H1 (cell line): ENCODE measurements at regions not wholly inside any gene's neighbourhood (a gene's known extent, or its start where the extent isn't known, plus 50 kb on each side); places are given as distances from the start of the nearest gene placed in this dataset.

Source experiments
- CTCF ChIA-PET: fragments of 300-600 bp; sonication (Branson Sonifier 250); formaldehyde crosslinking; loops from one replicate; lab custom pipeline; 2021; ENCODE audit not compliant: partially characterized antibody; lab: Charles Lee
- POLR2A ChIA-PET: fragments of 300-600 bp; sonication (Branson Sonifier 250); formaldehyde crosslinking; loops from one replicate; lab custom pipeline; 2021; ENCODE audit warnings: inconsistent platforms; ENCODE audit not compliant: partially characterized antibody; lab: Charles Lee
- DNase-seq, 2 experiments: peaks; one replicate each; pipeline versions ENCODE4 v3.0.0 to v3.0.0-alpha.2; 2010 to 2022; ENCODE audit warnings: low spot score in 2 of 2, low read depth in 1 of 2, mixed read lengths in 1 of 2
- FAIRE-seq: peaks from 2 replicates; lab custom pipeline; 2011; peaks lifted over from hg19 to GRCh38; lab: Jason Lieb, UNC
- H2AFZ ChIP-seq: 2 replicates; pipeline ENCODE4 v1.8.1; 2012; ENCODE audit warnings: low read length, inconsistent platforms
- H2AK5ac ChIP-seq: 2 replicates; pipeline ENCODE4 v1.6.1; 2013; ENCODE audit warnings: low read depth, low read length
- H2BK120ac ChIP-seq: replicated peaks from 2 replicates; pipeline ENCODE3; 2013; ENCODE audit warnings: low read depth, low read length, inconsistent platforms
- H2BK12ac ChIP-seq: 2 replicates; pipeline ENCODE4 v1.6.1; 2013; ENCODE audit warnings: low read depth, low read length
- H2BK15ac ChIP-seq: 2 replicates; pipeline ENCODE4 v1.6.1; 2013; ENCODE audit warnings: low read length
- H2BK20ac ChIP-seq: 2 replicates; pipeline ENCODE4 v1.6.1; 2013; ENCODE audit warnings: low read length
- H2BK5ac ChIP-seq: 2 replicates; pipeline ENCODE4 v1.6.1; 2013; ENCODE audit warnings: low read depth, low read length
- H3K14ac ChIP-seq: 2 replicates; pipeline ENCODE4 v1.6.1; 2013; ENCODE audit warnings: inconsistent platforms; ENCODE audit not compliant: insufficient read length
- H3K18ac ChIP-seq: 2 replicates; pipeline ENCODE4 v1.6.1; 2013; ENCODE audit warnings: low read length; ENCODE audit errors: extremely low read depth
- H3K23ac ChIP-seq: 2 replicates; pipeline ENCODE4 v1.6.1; 2013; ENCODE audit warnings: inconsistent platforms; ENCODE audit not compliant: insufficient read length
- H3K23me2 ChIP-seq: 2 replicates; pipeline ENCODE4 v1.6.1; 2013; ENCODE audit warnings: low read depth, low read length
- H3K27ac ChIP-seq: 2 replicates; pipeline ENCODE4 v1.6.1; 2011; ENCODE audit warnings: low read depth, low read length, inconsistent platforms
- H3K27me3 ChIP-seq, 4 experiments: replicated peaks in 1 of 4; 1 replicate in 1 of 4; 2 replicates in 3 of 4; pipeline versions ENCODE4 v1.6.1 to v1.8.1; 2011 to 2013; ENCODE audit warnings: low read length in 3 of 4, mild to moderate bottlenecking in 3 of 4, inconsistent platforms in 2 of 4, mixed read lengths in 2 of 4, moderate library complexity in 1 of 4; ENCODE audit not compliant: control insufficient read depth in 3 of 4, insufficient read depth in 3 of 4; ENCODE audit errors: extremely low read depth in 1 of 4
- H3K36me3 ChIP-seq, 4 experiments: 2 replicates each; pipeline versions ENCODE4 v1.6.1 to v1.8.1; 2011 to 2013; ENCODE audit warnings: mild to moderate bottlenecking in 4 of 4, low read length in 3 of 4, moderate library complexity in 2 of 4, control low read depth in 1 of 4, inconsistent platforms in 1 of 4; ENCODE audit not compliant: insufficient read depth in 4 of 4, control insufficient read depth in 2 of 4
- H3K4ac ChIP-seq: replicated peaks from 2 replicates; pipeline ENCODE3; 2013; ENCODE audit warnings: low read length, low read depth, mixed read lengths, inconsistent platforms; ENCODE audit not compliant: insufficient read length
- H3K4me1 ChIP-seq, 4 experiments: replicated peaks in 1 of 4; 1 replicate in 1 of 4; 2 replicates in 3 of 4; pipeline versions ENCODE4 v1.6.1 to v1.8.1; 2011 to 2013; ENCODE audit warnings: low read length in 3 of 4, inconsistent platforms in 2 of 4, mixed read lengths in 1 of 4; ENCODE audit not compliant: insufficient read depth in 4 of 4, control insufficient read depth in 3 of 4
- H3K4me2 ChIP-seq, 2 experiments: 2 replicates each; pipeline versions ENCODE4 v1.6.1 to v1.8.1; 2011 to 2013; ENCODE audit warnings: low read depth in 2 of 2, low read length in 2 of 2, control low read depth in 1 of 2, inconsistent platforms in 1 of 2, mild to moderate bottlenecking in 1 of 2; ENCODE audit not compliant: insufficient read depth in 1 of 2
- H3K4me3 ChIP-seq, 4 experiments: fragments of 200-600, 300-600 bp in 1 of 4; sonication (generic), shearing (Covaris generic), sonication (Bioruptor Twin) in 1 of 4; 2 replicates each; pipeline versions ENCODE4 v1.5.1 to v1.8.1; 2011 to 2016; ENCODE audit warnings: low read length in 4 of 4, low read depth in 3 of 4, control low read depth in 2 of 4, inconsistent platforms in 2 of 4, mild to moderate bottlenecking in 2 of 4, mixed read lengths in 1 of 4, moderate library complexity in 1 of 4; ENCODE audit not compliant: insufficient read depth in 2 of 4; ENCODE audit errors: extremely low read depth in 1 of 4
- H3K56ac ChIP-seq: replicated peaks from 2 replicates; pipeline ENCODE3; 2013; ENCODE audit warnings: low read depth, mild to moderate bottlenecking, mixed read lengths, low read length, inconsistent platforms; ENCODE audit not compliant: insufficient read length
- H3K79me1 ChIP-seq: 2 replicates; pipeline ENCODE4 v1.6.1; 2013; ENCODE audit warnings: low read depth, low read length, control low read depth
- H3K79me2 ChIP-seq, 2 experiments: 2 replicates each; pipeline versions ENCODE4 v1.6.1 to v1.8.1; 2012 to 2013; ENCODE audit warnings: low read length in 2 of 2, mild to moderate bottlenecking in 2 of 2, inconsistent platforms in 1 of 2; ENCODE audit not compliant: insufficient read depth in 2 of 2, control insufficient read depth in 1 of 2
- H3K9ac ChIP-seq, 4 experiments: replicated peaks in 1 of 4; 1 replicate in 1 of 4; 2 replicates in 3 of 4; pipeline versions ENCODE4 v1.6.1 to v1.8.1; 2011 to 2013; ENCODE audit warnings: low read depth in 3 of 4, low read length in 3 of 4, control low read depth in 2 of 4, mild to moderate bottlenecking in 2 of 4, moderate library complexity in 2 of 4, inconsistent platforms in 1 of 4; ENCODE audit errors: extremely low read depth in 1 of 4
- H3K9me3 ChIP-seq, 2 experiments: 2 replicates each; pipeline versions ENCODE4 v1.6.1 to v1.8.1; 2012 to 2013; ENCODE audit warnings: mild to moderate bottlenecking in 2 of 2, moderate library complexity in 2 of 2, control low read depth in 1 of 2, inconsistent platforms in 1 of 2, low read depth in 1 of 2, low read length in 1 of 2, mixed read lengths in 1 of 2; ENCODE audit not compliant: insufficient read depth in 2 of 2
- H4K20me1 ChIP-seq, 2 experiments: replicated peaks in 1 of 2; 2 replicates each; pipeline versions ENCODE3 to v1.8.1; 2011 to 2013; ENCODE audit warnings: inconsistent platforms in 2 of 2, low read length in 2 of 2, mild to moderate bottlenecking in 1 of 2; ENCODE audit not compliant: insufficient read depth in 2 of 2, control insufficient read depth in 1 of 2
- H4K5ac ChIP-seq: 2 replicates; pipeline ENCODE4 v1.6.1; 2013; ENCODE audit warnings: low read length, low read depth, mixed read lengths, inconsistent platforms; ENCODE audit not compliant: insufficient read length
- H4K8ac ChIP-seq: 2 replicates; pipeline ENCODE4 v1.8.0; 2013; ENCODE audit warnings: mild to moderate bottlenecking, moderate library complexity, low read length, inconsistent platforms; ENCODE audit not compliant: insufficient read depth; ENCODE audit errors: extremely low read depth
- H4K91ac ChIP-seq: replicated peaks from 2 replicates; pipeline ENCODE3; 2013; ENCODE audit warnings: low read length, mixed read lengths, inconsistent platforms; ENCODE audit not compliant: insufficient read length
- CEBPB ChIP-seq: IDR thresholded peaks from 2 replicates; pipeline ENCODE4 v1.6.1; 2012; ENCODE audit warnings: low read depth, low read length
- CREB1 ChIP-seq: IDR thresholded peaks from 2 replicates; pipeline ENCODE4 v1.6.1; 2012; ENCODE audit warnings: inconsistent platforms
- FOSL1 ChIP-seq: IDR thresholded peaks from 2 replicates; pipeline ENCODE4 v1.6.1; 2011; ENCODE audit warnings: mild to moderate bottlenecking, low read depth, low read length, moderate library complexity; ENCODE audit not compliant: insufficient read depth
- GABPA ChIP-seq: IDR thresholded peaks from 2 replicates; pipeline ENCODE4 v1.6.1; 2011; ENCODE audit warnings: mild to moderate bottlenecking, low read length, moderate library complexity, borderline replicate concordance; ENCODE audit not compliant: insufficient read depth
- HDAC2 ChIP-seq, 2 experiments: fragments of 300-600 bp in 1 of 2; sonication (generic) in 1 of 2; IDR thresholded peaks; 2 replicates each; pipeline ENCODE4 v1.6.1; 2011 to 2012; ENCODE audit warnings: low read depth in 2 of 2, low read length in 2 of 2, mild to moderate bottlenecking in 2 of 2, moderate library complexity in 2 of 2, borderline replicate concordance in 1 of 2, inconsistent platforms in 1 of 2
- POU5F1 ChIP-seq: IDR thresholded peaks from 2 replicates; pipeline ENCODE4 v1.6.1; 2011; ENCODE audit warnings: low read depth, mild to moderate bottlenecking, low read length, moderate library complexity
- SP2 ChIP-seq: IDR thresholded peaks from 2 replicates; pipeline ENCODE4 v1.6.1; 2012; ENCODE audit warnings: mild to moderate bottlenecking, low read length, inconsistent platforms
- SRF ChIP-seq: IDR thresholded peaks from 2 replicates; pipeline ENCODE4 v1.6.1; 2011; ENCODE audit warnings: mild to moderate bottlenecking, low read depth, low read length, moderate library complexity
- WGBS, 2 experiments: shearing (Covaris generic) in 1 of 2; methylation state at CpG; one replicate each; pipeline versions ENCODE4 v1.1.6 to v1.1.7; 2013 to 2015; ENCODE audit warnings: low lambda C conversion rate in 2 of 2, mixed read lengths in 2 of 2, inconsistent platforms in 1 of 2, low coverage in 1 of 2, missing lambda C conversion rate in 1 of 2; ENCODE audit not compliant: insufficient replicate concordance in 2 of 2, insufficient coverage in 1 of 2, insufficient read length in 1 of 2; ENCODE audit errors: extremely low coverage in 1 of 2, missing lambda C conversion rate in 1 of 2; 5-methylcytosine and 5-hydroxymethylcytosine counted together
- TF ChIP-seq, protein P1 (sequence below): IDR thresholded peaks from 2 replicates; pipeline ENCODE4 v1.6.1; 2011; ENCODE audit warnings: low read depth, mild to moderate bottlenecking, low read length; ENCODE audit not compliant: insufficient read depth
- TF ChIP-seq, protein P2 (sequence below), 3 experiments: IDR thresholded peaks; 1 replicate in 2 of 3; 2 replicates in 1 of 3; pipeline versions ENCODE4 v1.5.1 to v1.6.1; 2011; ENCODE audit warnings: low read length in 3 of 3, mild to moderate bottlenecking in 3 of 3, inconsistent platforms in 2 of 3, low read depth in 1 of 3, moderate library complexity in 1 of 3; ENCODE audit not compliant: insufficient read depth in 1 of 3; ENCODE audit errors: control extremely low read depth in 1 of 3

DNA sequence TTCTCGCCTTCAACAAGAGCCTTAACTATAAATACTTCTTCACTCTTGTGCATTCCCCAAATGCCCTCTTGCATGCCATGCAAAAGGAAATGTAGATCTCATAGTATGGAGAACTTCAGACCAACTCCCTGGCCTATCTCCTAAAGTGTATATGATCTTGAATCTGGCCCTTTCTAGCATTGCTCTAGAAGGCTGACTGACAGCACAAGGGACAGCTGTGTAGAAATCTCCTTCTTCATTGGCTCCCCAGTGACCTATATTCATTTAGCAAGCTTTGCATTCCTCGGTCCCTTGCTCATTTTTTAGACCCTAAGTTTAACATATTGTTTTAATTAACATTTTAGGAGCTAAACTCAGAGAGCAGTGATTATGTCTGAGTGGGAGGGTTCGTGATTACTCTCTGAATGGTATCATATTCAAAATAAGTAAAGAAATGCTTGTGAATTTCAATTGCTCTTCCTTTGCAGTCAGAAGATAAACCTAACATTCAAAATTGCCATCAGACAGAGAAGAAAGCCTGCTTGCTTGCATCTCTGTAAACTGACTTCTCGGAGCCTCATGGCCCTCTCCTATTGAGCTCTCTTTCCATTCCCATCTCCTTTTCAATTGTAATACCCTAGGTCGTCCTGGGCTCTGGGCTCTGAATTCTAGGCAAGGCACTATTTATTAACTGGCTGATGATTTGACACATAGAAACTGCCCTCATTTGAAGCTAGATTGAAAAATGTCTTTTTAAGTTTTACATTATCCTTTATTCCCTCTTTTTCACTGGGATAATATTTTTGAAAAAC, 120.3 kb upstream of the PRKG2 start:
- DNase-seq, result no peak
- Histone ChIP-seq H3K27ac (no peak overlapping the region), H3K79me1 (no peaks in the 10 kb centered on the region), H3K4me3 (no peak overlapping the region), H2BK120ac (no peak overlapping the region), H3K4ac (no peak overlapping the region), H3K23ac (no peak overlapping the region), H2BK15ac (no peak overlapping the region), H4K91ac (no peak overlapping the region), H3K23me2 (no peaks in the 10 kb centered on the region), H2BK5ac (no peak overlapping the region), H4K5ac (no peak overlapping the region), H3K9me3 (no peaks in the 10 kb centered on the region), H3K27me3 (no peaks in the 10 kb centered on the region), H3K4me2 (no peak overlapping the region), H3K79me2 (no peaks in the 10 kb centered on the region), H3K36me3 (no peaks in the 10 kb centered on the region), H3K56ac (peak overlapping the region; percentile 82), H2BK20ac (no peak overlapping the region), H2AK5ac (no peak overlapping the region), H3K4me1 (no peaks in the 10 kb centered on the region), H3K18ac (no peak overlapping the region), H3K14ac (no peak overlapping the region), H2BK12ac (no peak overlapping the region), H4K8ac (no peak overlapping the region), H2AFZ (no peak overlapping the region), H4K20me1 (no peaks in the 10 kb centered on the region), H3K9ac (no peak overlapping the region)
- ChIA-PET POLR2A (interaction anchor here (1.1 kb wide), 1 partner anchor 10 kb away, joined by 3 read pairs; no protein-coding TSS in a partner anchor), CTCF (interaction anchor here (1.0 to 5.3 kb wide), 8 partner anchors 8 to 280 kb away, joined by 3 to 31 read pairs (median 5); no protein-coding TSS in a partner anchor)
- 79% methylated on average over 5 of the region's 5 CpGs; no CpG with 5 or more reads in 1 of the 2 experiments for WGBS, 2 experiments
- FAIRE-seq, result no peak
- no peak for TF ChIP-seq SRF
- TF ChIP-seq HDAC2 (IDR thresholded peaks at IDR 0.05; ENCODE audit: borderline replicate concordance in 1 of 2, low read depth in 2 of 2, low read length in 2 of 2), result no peak
- TF ChIP-seq FOSL1, result no peak
- TF ChIP-seq CEBPB, result no peak
- TF ChIP-seq SP2, result no peak
- TF ChIP-seq CREB1, result no peak
- TF ChIP-seq GABPA, result no peak
- TF ChIP-seq, protein P1, sequence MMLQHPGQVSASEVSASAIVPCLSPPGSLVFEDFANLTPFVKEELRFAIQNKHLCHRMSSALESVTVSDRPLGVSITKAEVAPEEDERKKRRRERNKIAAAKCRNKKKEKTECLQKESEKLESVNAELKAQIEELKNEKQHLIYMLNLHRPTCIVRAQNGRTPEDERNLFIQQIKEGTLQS, result no peak
- no peak for TF ChIP-seq POU5F1
- TF ChIP-seq, protein P2, sequence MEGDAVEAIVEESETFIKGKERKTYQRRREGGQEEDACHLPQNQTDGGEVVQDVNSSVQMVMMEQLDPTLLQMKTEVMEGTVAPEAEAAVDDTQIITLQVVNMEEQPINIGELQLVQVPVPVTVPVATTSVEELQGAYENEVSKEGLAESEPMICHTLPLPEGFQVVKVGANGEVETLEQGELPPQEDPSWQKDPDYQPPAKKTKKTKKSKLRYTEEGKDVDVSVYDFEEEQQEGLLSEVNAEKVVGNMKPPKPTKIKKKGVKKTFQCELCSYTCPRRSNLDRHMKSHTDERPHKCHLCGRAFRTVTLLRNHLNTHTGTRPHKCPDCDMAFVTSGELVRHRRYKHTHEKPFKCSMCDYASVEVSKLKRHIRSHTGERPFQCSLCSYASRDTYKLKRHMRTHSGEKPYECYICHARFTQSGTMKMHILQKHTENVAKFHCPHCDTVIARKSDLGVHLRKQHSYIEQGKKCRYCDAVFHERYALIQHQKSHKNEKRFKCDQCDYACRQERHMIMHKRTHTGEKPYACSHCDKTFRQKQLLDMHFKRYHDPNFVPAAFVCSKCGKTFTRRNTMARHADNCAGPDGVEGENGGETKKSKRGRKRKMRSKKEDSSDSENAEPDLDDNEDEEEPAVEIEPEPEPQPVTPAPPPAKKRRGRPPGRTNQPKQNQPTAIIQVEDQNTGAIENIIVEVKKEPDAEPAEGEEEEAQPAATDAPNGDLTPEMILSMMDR (IDR thresholded peaks at IDR 0.05; ENCODE audit: control extremely low read depth in 1 of 3, insufficient read depth in 1 of 3, low read depth in 1 of 3, low read length in 3 of 3), result no peak
